ENCODE measurements at regions not wholly inside any gene's neighbourhood (a gene's known extent, or its start where the extent isn't known, plus 50 kb on each side); places are given as distances from the start of the nearest gene placed in this dataset.

DNA sequence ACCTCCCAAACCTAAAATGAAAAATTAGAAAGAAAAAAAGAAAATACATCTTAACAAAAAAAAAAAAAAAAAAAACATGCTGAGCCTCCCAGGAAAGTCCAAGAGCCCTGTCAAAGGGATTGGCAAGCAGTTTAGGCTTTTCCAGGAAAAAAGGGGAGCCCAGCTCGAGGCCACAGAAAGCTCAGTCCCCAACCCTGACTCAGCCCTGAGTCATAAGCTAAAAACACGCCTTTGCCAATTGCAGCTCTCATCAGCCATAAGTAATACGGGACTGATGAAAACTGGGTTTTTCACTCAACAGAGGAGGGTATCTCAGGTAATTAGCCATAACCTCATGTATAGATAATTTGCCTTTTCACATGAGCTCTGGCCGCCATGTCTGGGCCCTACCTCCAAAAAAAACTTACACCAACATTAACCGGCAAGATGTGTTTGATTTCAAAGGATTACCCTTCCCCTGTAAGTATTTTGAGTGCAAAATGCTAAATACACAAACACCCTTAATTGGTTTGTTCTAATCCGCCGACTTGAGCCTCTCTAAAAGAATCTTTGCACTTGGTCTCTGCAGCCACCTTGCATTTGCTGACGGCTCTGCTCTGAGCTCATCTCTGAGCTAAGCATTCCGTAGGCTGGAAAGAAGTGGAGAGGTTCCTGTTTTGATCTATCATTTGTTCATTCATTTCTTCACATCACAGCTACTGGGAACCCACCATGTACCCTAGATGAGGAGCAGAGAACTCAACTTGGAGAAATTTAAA lies 319.2 kb downstream of the BCL11B start:
- H3K27ac ChIP-seq (ENCODE audit: low read depth, low read length), result no peak overlapping the region
- no peak overlapping the region for H3K9ac ChIP-seq (ENCODE audit: extremely low read depth, low read length, poor library complexity, severe bottlenecking)
- no peaks in the 10 kb centered on the region for H3K9me3 ChIP-seq (ENCODE audit: control insufficient read depth, low read length)
- no peak overlapping the region for H3K27ac Mint-ChIP-seq
- TF ChIP-seq, protein P1, sequence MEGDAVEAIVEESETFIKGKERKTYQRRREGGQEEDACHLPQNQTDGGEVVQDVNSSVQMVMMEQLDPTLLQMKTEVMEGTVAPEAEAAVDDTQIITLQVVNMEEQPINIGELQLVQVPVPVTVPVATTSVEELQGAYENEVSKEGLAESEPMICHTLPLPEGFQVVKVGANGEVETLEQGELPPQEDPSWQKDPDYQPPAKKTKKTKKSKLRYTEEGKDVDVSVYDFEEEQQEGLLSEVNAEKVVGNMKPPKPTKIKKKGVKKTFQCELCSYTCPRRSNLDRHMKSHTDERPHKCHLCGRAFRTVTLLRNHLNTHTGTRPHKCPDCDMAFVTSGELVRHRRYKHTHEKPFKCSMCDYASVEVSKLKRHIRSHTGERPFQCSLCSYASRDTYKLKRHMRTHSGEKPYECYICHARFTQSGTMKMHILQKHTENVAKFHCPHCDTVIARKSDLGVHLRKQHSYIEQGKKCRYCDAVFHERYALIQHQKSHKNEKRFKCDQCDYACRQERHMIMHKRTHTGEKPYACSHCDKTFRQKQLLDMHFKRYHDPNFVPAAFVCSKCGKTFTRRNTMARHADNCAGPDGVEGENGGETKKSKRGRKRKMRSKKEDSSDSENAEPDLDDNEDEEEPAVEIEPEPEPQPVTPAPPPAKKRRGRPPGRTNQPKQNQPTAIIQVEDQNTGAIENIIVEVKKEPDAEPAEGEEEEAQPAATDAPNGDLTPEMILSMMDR (conservative IDR thresholded peaks at IDR 0.05), result no peak
- no peak overlapping the region for H3K4me3 Mint-ChIP-seq
- H3K36me3 Mint-ChIP-seq (ENCODE audit: low read depth), result no peaks in the 10 kb centered on the region
- H3K27me3 ChIP-seq (ENCODE audit: control insufficient read depth, insufficient read depth, low read length, poor library complexity, severe bottlenecking), result no peaks in the 10 kb centered on the region
- peak; percentile 24 for DNase-seq
- WGBS, 2 experiments (ENCODE audit: insufficient coverage in 1 of 2, insufficient read length in 1 of 2), result 88 to 90% methylated on average over 4 to 8 of the region's 9 CpGs
- peaks cover 19% of the 10 kb centered on the region for H3K9me3 Mint-ChIP-seq
- H3K4me3 ChIP-seq (ENCODE audit: low read length), result no peak overlapping the region
- peaks cover 2% of the 10 kb centered on the region for H3K4me1 ChIP-seq (ENCODE audit: control insufficient read depth, insufficient read depth, low read length)
- H3K36me3 ChIP-seq (ENCODE audit: control insufficient read depth, insufficient read depth, low read length), result no peaks in the 10 kb centered on the region
- peaks cover 47% of the 10 kb centered on the region for H3K27me3 Mint-ChIP-seq (ENCODE audit: insufficient read depth)
- H3K4me1 Mint-ChIP-seq, result peaks cover 9% of the 10 kb centered on the region

DNA sequence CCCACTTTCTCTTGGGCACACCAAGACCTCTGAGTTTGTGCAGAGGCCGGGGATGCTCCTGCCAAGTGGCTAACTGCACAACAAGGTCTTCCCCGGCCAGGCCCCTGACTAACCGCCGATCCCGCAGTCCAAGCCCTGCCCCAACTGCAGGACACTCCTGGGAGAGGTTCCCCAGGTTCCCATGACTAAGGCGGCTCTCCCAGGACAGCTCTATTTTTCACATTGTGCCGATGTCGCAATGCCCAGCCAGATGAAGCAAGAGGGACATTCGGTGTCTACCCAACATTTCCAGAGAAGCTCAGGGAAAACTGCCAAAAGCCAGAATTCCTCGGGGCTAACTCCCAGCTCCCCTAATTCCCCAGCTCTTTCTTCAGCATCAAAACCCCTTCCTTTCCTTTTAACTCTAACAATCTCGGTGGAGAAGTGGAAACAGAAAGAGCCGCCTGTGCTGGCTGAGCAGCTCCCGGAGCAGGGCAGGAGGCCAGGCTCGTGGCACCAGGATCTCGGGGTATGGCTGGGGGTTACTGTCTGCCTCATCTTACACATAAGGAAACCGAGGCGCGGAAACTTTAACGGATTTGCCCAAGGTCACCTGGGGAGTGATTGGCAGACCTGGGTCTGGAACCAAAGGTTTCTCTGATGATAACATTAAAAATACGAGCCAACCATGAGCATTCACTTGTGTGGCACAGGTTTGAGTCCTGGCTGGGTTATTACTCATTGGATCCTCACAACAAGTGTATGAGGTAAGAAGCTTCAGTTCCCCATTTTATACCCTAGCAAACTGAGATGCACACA lies 318.2 kb downstream of the BCL11B start:
- Histone ChIP-seq H3K9ac (ENCODE audit: extremely low read depth, low read length, poor library complexity, severe bottlenecking) (no peak overlapping the region), H3K4me1 (ENCODE audit: control insufficient read depth, insufficient read depth, low read length) (peaks cover 2% of the 10 kb centered on the region), H3K27me3 (ENCODE audit: control insufficient read depth, insufficient read depth, low read length, poor library complexity, severe bottlenecking) (no peaks in the 10 kb centered on the region), H3K27ac (ENCODE audit: low read depth, low read length) (no peak overlapping the region), H3K9me3 (ENCODE audit: control insufficient read depth, low read length) (no peaks in the 10 kb centered on the region), H3K4me3 (ENCODE audit: low read length) (no peak overlapping the region), H3K36me3 (ENCODE audit: control insufficient read depth, insufficient read depth, low read length) (no peaks in the 10 kb centered on the region)
- Mint-ChIP-seq H3K27me3 (ENCODE audit: insufficient read depth) (peaks cover 47% of the 10 kb centered on the region), H3K4me3 (no peak overlapping the region), H3K36me3 (ENCODE audit: low read depth) (no peaks in the 10 kb centered on the region), H3K9me3 (peaks cover 10% of the 10 kb centered on the region), H3K27ac (no peak overlapping the region), H3K4me1 (peaks cover 9% of the 10 kb centered on the region)
- TF ChIP-seq, protein P1 (conservative IDR thresholded peaks at IDR 0.05), result no peak
- DNase-seq, result peak; percentile 28
- WGBS, 2 experiments (ENCODE audit: insufficient coverage in 1 of 2, insufficient read length in 1 of 2), result 95% methylated on average over 16 to 20 of the region's 20 CpGs

DNA sequence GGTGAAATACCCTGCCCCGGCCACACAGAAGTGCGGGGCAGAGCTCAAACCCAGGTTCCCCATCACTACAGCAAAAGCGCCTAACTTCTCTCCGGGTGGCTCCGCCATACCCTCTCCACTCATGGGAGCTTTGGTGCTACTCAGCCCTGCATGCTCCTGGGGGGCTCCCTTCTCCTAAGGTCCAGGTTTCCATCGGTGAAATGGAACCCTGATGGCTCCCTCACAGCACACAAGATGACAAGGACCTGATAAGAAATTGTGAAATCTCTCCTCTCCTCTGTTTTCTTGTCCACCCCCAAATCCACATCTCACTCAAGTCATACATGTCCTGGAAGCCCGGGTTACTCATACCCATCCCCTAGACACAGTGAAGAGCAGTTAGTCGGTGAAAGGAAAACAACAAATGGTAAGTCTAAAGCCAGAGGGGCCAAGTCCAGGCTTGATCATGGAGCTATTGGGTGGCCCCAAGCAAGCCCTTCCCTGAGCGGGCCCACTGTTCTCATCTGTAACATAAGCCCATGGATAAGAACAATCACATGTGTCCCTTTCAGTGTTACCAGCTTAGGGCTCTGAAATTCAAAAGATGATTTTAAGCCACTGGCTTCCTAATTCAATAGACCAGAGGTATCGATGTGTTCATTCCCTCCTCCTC lies 317.5 kb downstream of the BCL11B start:
- H3K27me3 ChIP-seq (ENCODE audit: control insufficient read depth, insufficient read depth, low read length, poor library complexity, severe bottlenecking), result no peaks in the 10 kb centered on the region
- no peak overlapping the region for H3K9ac ChIP-seq (ENCODE audit: extremely low read depth, low read length, poor library complexity, severe bottlenecking)
- no peaks in the 10 kb centered on the region for H3K36me3 ChIP-seq (ENCODE audit: control insufficient read depth, insufficient read depth, low read length)
- TF ChIP-seq, protein P1 (conservative IDR thresholded peaks at IDR 0.05), result no peak
- H3K9me3 ChIP-seq (ENCODE audit: control insufficient read depth, low read length), result no peaks in the 10 kb centered on the region
- no peak overlapping the region for H3K27ac Mint-ChIP-seq
- no peaks in the 10 kb centered on the region for H3K36me3 Mint-ChIP-seq (ENCODE audit: low read depth)
- no peak overlapping the region for H3K4me3 ChIP-seq (ENCODE audit: low read length)
- peak; percentile 10 for DNase-seq
- H3K4me3 Mint-ChIP-seq, result no peak overlapping the region
- peaks cover 40% of the 10 kb centered on the region for H3K27me3 Mint-ChIP-seq (ENCODE audit: insufficient read depth)
- peaks cover 2% of the 10 kb centered on the region for H3K9me3 Mint-ChIP-seq
- H3K4me1 Mint-ChIP-seq, result peaks cover 9% of the 10 kb centered on the region
- H3K4me1 ChIP-seq (ENCODE audit: control insufficient read depth, insufficient read depth, low read length), result peaks cover 2% of the 10 kb centered on the region
- H3K27ac ChIP-seq (ENCODE audit: low read depth, low read length), result no peak overlapping the region
- 96 to 100% methylated on average over 7 to 10 of the region's 10 CpGs for WGBS, 2 experiments (ENCODE audit: insufficient coverage in 1 of 2, insufficient read length in 1 of 2)

Data from endodermal cell (in vitro differentiated cells).